Thoracic aorta (tissue), 2 donors: ENCODE measurements at regions not wholly inside any gene's neighbourhood (a gene's known extent, or its start where the extent isn't known, plus 50 kb on each side); places are given as distances from the start of the nearest gene placed in this dataset.

Experiments used
- ATAC-seq: fragments of 150-250 bp; one replicate; pipeline ENCODE4 v1.8.0; 2017; ENCODE audit warnings: low read depth; ENCODE audit not compliant: insufficient number of reproducible peaks, low FRiP score
- DNase-seq: peaks from one replicate; pipeline ENCODE4 v3.0.0-alpha.2; 2020; ENCODE audit warnings: low spot score
- H3K27ac ChIP-seq, 2 donors: fragments of 200-600 bp; sonication (generic); 1 replicate in 1 of 2; 2 replicates in 1 of 2; pipeline ENCODE4 v1.5.1; 2016; ENCODE audit warnings: mild to moderate bottlenecking in 2 of 2, moderate library complexity in 2 of 2
- H3K27me3 ChIP-seq: fragments of 200-600 bp; sonication (generic); replicated peaks from 2 replicates; pipeline ENCODE4 v1.6.0; 2016; ENCODE audit warnings: mild to moderate bottlenecking; ENCODE audit not compliant: insufficient read depth
- H3K36me3 ChIP-seq: fragments of 200-600 bp; sonication (generic); one replicate; pipeline ENCODE4 v1.5.1; 2016
- H3K4me1 ChIP-seq, 2 donors: fragments of 200-600 bp; sonication (generic); 1 replicate in 1 of 2; 2 replicates in 1 of 2; pipeline versions ENCODE4 v1.5.1 to v1.6.0; 2016; ENCODE audit warnings: low read depth in 2 of 2, mild to moderate bottlenecking in 1 of 2; ENCODE audit not compliant: control insufficient read depth in 1 of 2
- H3K4me3 ChIP-seq: fragments of 200-600 bp; sonication (generic); 2 replicates; pipeline ENCODE4 v1.5.1; 2016; ENCODE audit warnings: mild to moderate bottlenecking
- H3K9me3 ChIP-seq: fragments of 200-600 bp; sonication (generic); 2 replicates; pipeline ENCODE4 v1.5.1; 2016
- TF ChIP-seq, protein P1 (sequence below): fragments of 200-600 bp; sonication (generic); IDR thresholded peaks from one replicate; pipeline ENCODE4 v1.5.1; 2019; ENCODE audit warnings: antibody characterized with exemption

DNA sequence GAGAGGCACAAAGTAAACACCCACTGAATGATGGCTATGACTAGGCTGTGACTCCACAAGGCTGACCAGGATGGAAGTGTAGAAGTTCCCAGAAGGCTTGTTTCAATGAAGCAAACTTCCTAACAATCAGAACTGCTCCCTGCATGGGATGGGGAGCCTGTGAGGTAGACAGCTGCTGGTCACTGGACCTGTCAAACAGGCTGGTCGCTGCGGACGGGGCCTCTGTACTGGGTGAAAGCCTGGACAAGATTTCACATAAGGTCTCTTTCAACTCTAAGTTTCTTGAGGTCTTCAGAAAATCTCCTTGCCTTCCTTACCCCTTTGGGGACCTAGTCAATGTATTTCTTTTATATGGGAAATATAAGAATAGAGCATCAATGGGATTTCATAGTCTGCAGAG, 438.2 kb downstream of the BUD13 start:
- H3K4me1 ChIP-seq, result no peaks in the 10 kb centered on the region
- ATAC-seq, result no peak
- TF ChIP-seq, protein P1, sequence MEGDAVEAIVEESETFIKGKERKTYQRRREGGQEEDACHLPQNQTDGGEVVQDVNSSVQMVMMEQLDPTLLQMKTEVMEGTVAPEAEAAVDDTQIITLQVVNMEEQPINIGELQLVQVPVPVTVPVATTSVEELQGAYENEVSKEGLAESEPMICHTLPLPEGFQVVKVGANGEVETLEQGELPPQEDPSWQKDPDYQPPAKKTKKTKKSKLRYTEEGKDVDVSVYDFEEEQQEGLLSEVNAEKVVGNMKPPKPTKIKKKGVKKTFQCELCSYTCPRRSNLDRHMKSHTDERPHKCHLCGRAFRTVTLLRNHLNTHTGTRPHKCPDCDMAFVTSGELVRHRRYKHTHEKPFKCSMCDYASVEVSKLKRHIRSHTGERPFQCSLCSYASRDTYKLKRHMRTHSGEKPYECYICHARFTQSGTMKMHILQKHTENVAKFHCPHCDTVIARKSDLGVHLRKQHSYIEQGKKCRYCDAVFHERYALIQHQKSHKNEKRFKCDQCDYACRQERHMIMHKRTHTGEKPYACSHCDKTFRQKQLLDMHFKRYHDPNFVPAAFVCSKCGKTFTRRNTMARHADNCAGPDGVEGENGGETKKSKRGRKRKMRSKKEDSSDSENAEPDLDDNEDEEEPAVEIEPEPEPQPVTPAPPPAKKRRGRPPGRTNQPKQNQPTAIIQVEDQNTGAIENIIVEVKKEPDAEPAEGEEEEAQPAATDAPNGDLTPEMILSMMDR, result no peak
- no peaks in the 10 kb centered on the region for H3K27me3 ChIP-seq
- no peak overlapping the region for H3K27ac ChIP-seq
- DNase-seq, result no peak
- H3K4me3 ChIP-seq, result no peak overlapping the region
- no peaks in the 10 kb centered on the region for H3K9me3 ChIP-seq
- H3K36me3 ChIP-seq, result no peaks in the 10 kb centered on the region

DNA sequence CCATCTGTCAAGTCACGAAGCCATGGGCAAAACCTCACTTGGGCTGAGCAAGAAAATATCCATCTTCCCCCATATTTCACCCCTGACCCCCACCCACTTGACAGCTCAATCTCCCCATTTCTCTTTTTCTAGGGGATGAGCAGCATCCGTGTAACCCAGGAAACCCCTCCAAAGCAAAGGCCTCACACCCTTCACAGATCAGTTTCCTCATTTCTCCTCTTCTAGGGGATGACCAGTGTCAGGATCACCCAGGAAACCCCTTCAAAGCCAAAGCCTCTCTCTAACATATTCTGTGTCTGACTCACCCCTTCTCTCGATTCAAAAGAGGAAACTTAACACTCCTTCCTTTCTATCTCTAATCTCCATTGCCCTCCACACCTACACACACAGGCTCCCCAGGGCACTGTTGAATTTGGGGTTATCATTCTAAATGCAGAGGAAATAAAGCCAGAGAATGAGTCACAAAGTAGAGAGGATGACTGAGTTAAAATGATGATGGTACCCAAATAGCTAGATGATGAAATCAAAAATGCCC, 439.7 kb downstream of the BUD13 start:
- Histone ChIP-seq H3K27me3 (no peaks in the 10 kb centered on the region), H3K4me3 (no peak overlapping the region), H3K27ac (no peak overlapping the region), H3K4me1 (no peaks in the 10 kb centered on the region), H3K9me3 (no peaks in the 10 kb centered on the region), H3K36me3 (no peaks in the 10 kb centered on the region)
- ATAC-seq, result no peak
- no peak for DNase-seq
- TF ChIP-seq, protein P1, result no peak

DNA sequence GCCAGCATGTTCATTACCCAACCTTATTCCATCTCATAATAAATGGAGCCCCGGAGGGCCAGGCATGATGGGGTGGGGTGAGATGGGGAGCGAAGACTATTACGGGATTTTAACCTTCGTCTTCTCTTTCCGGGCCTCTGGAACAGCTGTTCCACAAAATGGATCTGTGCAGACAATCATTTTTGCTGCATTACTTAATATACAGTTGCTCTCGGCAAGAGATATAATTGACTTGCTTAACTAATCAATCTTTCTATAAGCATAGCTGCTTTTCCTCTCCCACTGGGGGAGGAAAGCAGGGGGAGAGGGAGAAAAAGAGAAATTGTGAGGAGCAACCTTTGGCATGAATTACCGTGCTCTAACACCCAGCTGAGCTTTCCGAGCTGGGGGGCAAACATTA, 440.4 kb downstream of the BUD13 start:
- no peak for ATAC-seq
- TF ChIP-seq, protein P1, result no peak
- Histone ChIP-seq H3K4me1 (no peaks in the 10 kb centered on the region), H3K27ac (no peak overlapping the region), H3K4me3 (no peak overlapping the region), H3K36me3 (no peaks in the 10 kb centered on the region), H3K9me3 (no peaks in the 10 kb centered on the region), H3K27me3 (no peaks in the 10 kb centered on the region)
- no peak for DNase-seq

DNA sequence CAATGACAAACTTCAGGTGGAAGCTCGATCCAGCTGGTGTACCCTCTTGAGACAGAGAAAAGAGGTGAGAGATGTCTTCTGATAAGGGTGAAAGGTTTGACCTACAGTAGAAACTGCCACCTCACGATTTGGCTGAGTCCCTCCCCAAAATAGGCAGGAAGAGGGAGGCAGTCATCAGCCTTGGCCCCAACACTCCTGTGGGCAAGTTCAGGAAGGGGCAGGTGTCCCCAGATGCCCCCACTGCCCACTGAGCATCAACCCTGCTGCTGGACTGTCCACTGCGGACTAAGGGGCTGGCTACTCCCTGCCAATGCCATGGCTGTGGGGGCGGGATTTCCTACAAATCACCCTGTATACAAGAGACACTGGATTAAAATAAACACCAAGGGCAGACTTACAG, 441.4 kb downstream of the BUD13 start:
- no peak for ATAC-seq
- Histone ChIP-seq H3K4me3 (no peak overlapping the region), H3K36me3 (no peaks in the 10 kb centered on the region), H3K27me3 (no peaks in the 10 kb centered on the region), H3K27ac (no peak overlapping the region), H3K9me3 (no peaks in the 10 kb centered on the region), H3K4me1 (no peaks in the 10 kb centered on the region)
- no peak for DNase-seq
- TF ChIP-seq, protein P1, result no peak

DNA sequence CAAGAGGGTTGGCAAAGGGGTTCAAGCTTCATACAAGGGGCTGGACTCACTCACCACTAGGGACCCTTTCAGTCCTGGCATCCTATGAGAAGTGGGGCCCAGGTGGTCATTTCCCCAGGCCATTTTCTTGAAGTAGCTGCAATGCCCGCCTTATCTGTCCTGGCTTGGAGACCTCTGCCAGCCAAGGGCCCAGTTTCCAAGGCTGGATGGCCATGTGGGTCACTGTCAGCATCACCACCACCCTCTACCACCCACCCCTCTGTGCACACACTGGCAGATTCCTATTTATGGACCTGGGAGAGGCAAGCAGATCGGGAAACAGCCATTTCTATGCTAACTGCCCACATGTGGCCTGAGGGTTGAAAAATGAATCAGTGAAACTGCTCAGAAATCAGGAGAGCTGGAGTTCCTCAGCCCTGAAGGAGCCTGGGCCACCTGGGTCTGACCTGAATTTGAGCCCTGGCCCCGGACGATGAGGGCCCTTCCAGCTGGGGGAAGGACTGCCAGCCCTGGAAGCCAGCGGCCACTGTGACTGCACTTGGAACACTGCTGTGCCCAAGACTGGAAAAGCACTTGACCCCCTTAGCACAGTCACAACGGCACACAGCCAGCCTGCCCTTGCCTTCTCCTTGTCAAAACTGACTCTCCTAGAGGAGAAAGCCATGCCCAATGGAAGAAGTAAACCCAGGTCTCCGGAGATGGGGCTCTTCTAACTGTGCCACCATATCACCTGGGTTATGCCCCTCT, 442.2 kb downstream of the BUD13 start:
- no peak for ATAC-seq

More for the DNA sequence above, 442.2 kb downstream of the BUD13 start:
- Histone ChIP-seq H3K9me3 (no peaks in the 10 kb centered on the region), H3K4me3 (no peak overlapping the region), H3K36me3 (no peaks in the 10 kb centered on the region), H3K4me1 (no peaks in the 10 kb centered on the region), H3K27ac (no peak overlapping the region), H3K27me3 (no peaks in the 10 kb centered on the region)
- DNase-seq, result no peak
- TF ChIP-seq, protein P1, result no peak
